Neutrophil (primary cell): ENCODE measurements at regions not wholly inside any gene's neighbourhood (a gene's known extent, or its start where the extent isn't known, plus 50 kb on each side); places are given as distances from the start of the nearest gene placed in this dataset.

Experiments used
- H3K27ac ChIP-seq: fragments of 200-600 bp; sonication (generic); 2 replicates; pipeline ENCODE4 v1.5.1; 2016; ENCODE audit warnings: mild to moderate bottlenecking, moderate library complexity
- H3K27me3 ChIP-seq: fragments of 200-600 bp; sonication (generic); 2 replicates; pipeline ENCODE4 v1.6.0; 2016; ENCODE audit warnings: mild to moderate bottlenecking
- H3K36me3 ChIP-seq: fragments of 200-600 bp; sonication (generic); 2 replicates; pipeline ENCODE4 v1.5.1; 2017
- H3K4me1 ChIP-seq, 2 experiments: fragments of 200-600 bp in 1 of 2; sonication (generic) in 1 of 2; 1 replicate in 1 of 2; 2 replicates in 1 of 2; pipeline versions ENCODE4 v1.5.1 to v1.6.1; 2013 to 2016; ENCODE audit warnings: low read depth in 1 of 2, low read length in 1 of 2, mild to moderate bottlenecking in 1 of 2, moderate library complexity in 1 of 2; ENCODE audit not compliant: control insufficient read depth in 1 of 2, insufficient read depth in 1 of 2
- H3K4me3 ChIP-seq, 2 experiments: fragments of 200-600 bp in 1 of 2; sonication (generic) in 1 of 2; 1 replicate in 1 of 2; 2 replicates in 1 of 2; pipeline ENCODE4 v1.5.1; 2013 to 2016; ENCODE audit warnings: low read depth in 1 of 2, low read length in 1 of 2, mild to moderate bottlenecking in 1 of 2, moderate library complexity in 1 of 2
- H3K9me3 ChIP-seq: fragments of 200-600 bp; sonication (generic); 2 replicates; pipeline ENCODE4 v1.5.1; 2016
- CTCF ChIP-seq: fragments of 200-600 bp; sonication (generic); IDR thresholded peaks from 2 replicates; pipeline ENCODE4 v1.5.1; 2016; ENCODE audit warnings: antibody characterized with exemption

- no peak overlapping the region for H3K4me3 ChIP-seq
- H3K4me1 ChIP-seq = no peaks in the 10 kb centered on the region
- no peaks in the 10 kb centered on the region for H3K9me3 ChIP-seq
- H3K27ac ChIP-seq = no peak overlapping the region
- no peaks in the 10 kb centered on the region for H3K36me3 ChIP-seq
- no peak for TF ChIP-seq CTCF
- no peaks in the 10 kb centered on the region for H3K27me3 ChIP-seq
These were observed 553.4 kb downstream of the GALR1 start for GRCh38 chr18:77803024-77803423.

- Histone ChIP-seq H3K27me3 (no peaks in the 10 kb centered on the region), H3K27ac (no peak overlapping the region), H3K36me3 (no peaks in the 10 kb centered on the region), H3K4me1 (no peaks in the 10 kb centered on the region), H3K4me3 (no peak overlapping the region), H3K9me3 (no peaks in the 10 kb centered on the region)
- no peak for TF ChIP-seq CTCF
These were observed 554.7 kb downstream of the GALR1 start for GRCh38 chr18:77804382-77804781.

- Histone ChIP-seq H3K4me3 (no peak overlapping the region), H3K4me1 (no peaks in the 10 kb centered on the region), H3K36me3 (no peaks in the 10 kb centered on the region), H3K9me3 (no peaks in the 10 kb centered on the region), H3K27ac (no peak overlapping the region), H3K27me3 (no peaks in the 10 kb centered on the region)
- no peak for TF ChIP-seq CTCF
These were observed 558.0 kb downstream of the GALR1 start for GRCh38 chr18:77807650-77808049.

- Histone ChIP-seq H3K27ac (no peak overlapping the region), H3K4me3 (no peak overlapping the region), H3K27me3 (no peaks in the 10 kb centered on the region), H3K4me1 (no peaks in the 10 kb centered on the region), H3K9me3 (no peaks in the 10 kb centered on the region), H3K36me3 (no peaks in the 10 kb centered on the region)
- no peak for TF ChIP-seq CTCF
These were observed 561.9 kb downstream of the GALR1 start for GRCh38 chr18:77811503-77811902.

GRCh38 chr18:77815666-77816338, 566.2 kb downstream of the GALR1 start:
- H3K36me3 ChIP-seq = no peaks in the 10 kb centered on the region
- H3K27me3 ChIP-seq = no peaks in the 10 kb centered on the region
- no peaks in the 10 kb centered on the region for H3K4me1 ChIP-seq
- no peak overlapping the region for H3K4me3 ChIP-seq
- H3K27ac ChIP-seq = no peak overlapping the region
- no peak for TF ChIP-seq CTCF
- no peaks in the 10 kb centered on the region for H3K9me3 ChIP-seq
